ENCODE measurements at regions not wholly inside any gene's neighbourhood (a gene's known extent, or its start where the extent isn't known, plus 50 kb on each side); places are given as distances from the start of the nearest gene placed in this dataset.
"Not testable (repeated sequence)": the region's sequence is repeated elsewhere in the genome, so short reads cannot be mapped to it uniquely, and the experiment has no call there.

DNA sequence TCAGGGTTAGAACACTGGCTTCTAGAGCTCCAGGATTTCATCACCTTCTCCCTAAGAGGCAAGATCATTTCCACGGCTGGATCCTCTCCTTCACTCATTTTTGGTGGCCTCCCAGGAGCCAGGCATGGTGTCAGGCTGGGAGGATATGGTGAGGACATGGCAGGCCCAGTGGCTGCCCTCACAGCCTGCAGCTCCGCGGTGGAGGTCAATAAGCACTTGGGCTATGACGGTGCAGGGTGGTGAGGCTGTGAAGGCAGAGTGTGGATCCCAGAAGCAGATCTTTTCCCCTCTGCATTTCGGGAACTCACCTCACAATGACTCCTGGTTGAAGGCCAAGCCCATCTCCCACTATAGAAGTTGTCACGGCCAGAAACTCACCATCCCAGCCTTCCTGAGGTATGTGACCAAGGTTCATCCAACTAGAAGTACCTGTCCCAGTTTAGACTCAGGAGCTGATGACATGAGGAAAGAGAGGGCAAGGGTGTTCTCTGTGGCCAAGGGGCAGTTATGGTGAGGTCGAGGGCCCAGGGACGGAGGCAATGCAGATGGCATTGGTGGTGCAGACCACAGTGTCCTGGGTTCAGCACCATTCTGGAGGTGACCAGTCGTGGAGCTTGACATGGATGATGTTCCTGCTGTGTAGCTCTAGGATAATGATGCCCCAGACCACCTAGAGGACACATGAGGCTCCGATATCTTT, 100.1 kb upstream of the SMAD3 start:
- DNase-seq (ENCODE audit: extremely low read depth, low read depth): no peak
- TF ChIP-seq, protein P1, sequence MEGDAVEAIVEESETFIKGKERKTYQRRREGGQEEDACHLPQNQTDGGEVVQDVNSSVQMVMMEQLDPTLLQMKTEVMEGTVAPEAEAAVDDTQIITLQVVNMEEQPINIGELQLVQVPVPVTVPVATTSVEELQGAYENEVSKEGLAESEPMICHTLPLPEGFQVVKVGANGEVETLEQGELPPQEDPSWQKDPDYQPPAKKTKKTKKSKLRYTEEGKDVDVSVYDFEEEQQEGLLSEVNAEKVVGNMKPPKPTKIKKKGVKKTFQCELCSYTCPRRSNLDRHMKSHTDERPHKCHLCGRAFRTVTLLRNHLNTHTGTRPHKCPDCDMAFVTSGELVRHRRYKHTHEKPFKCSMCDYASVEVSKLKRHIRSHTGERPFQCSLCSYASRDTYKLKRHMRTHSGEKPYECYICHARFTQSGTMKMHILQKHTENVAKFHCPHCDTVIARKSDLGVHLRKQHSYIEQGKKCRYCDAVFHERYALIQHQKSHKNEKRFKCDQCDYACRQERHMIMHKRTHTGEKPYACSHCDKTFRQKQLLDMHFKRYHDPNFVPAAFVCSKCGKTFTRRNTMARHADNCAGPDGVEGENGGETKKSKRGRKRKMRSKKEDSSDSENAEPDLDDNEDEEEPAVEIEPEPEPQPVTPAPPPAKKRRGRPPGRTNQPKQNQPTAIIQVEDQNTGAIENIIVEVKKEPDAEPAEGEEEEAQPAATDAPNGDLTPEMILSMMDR (IDR thresholded peaks at IDR 0.05; ENCODE audit: low read depth, low read length, missing control alignments): no peak
- no peak overlapping the region for H3K4me3 ChIP-seq (replicated peaks; ENCODE audit: low read depth, low read length)

GRCh38 chr15:66966256-66966655, 99.1 kb upstream of the SMAD3 start:
- TF ChIP-seq, protein P1 (IDR thresholded peaks at IDR 0.05; ENCODE audit: low read depth, low read length, missing control alignments): peak; percentile 3
- no peak overlapping the region for H3K4me3 ChIP-seq (replicated peaks; ENCODE audit: low read depth, low read length)
- no peak for DNase-seq (ENCODE audit: extremely low read depth, low read depth)

GRCh38 chr15:66968806-66969596, 96.4 kb upstream of the SMAD3 start:
- H3K4me3 ChIP-seq (replicated peaks; ENCODE audit: low read depth, low read length): no peak overlapping the region
- TF ChIP-seq, protein P1 (IDR thresholded peaks at IDR 0.05; ENCODE audit: low read depth, low read length, missing control alignments): no peak
- DNase-seq (ENCODE audit: extremely low read depth, low read depth): no peak

GRCh38 chr15:66974131-66974530, 91.3 kb upstream of the SMAD3 start:
- H3K4me3 ChIP-seq (replicated peaks; ENCODE audit: low read depth, low read length); DNase-seq (ENCODE audit: extremely low read depth, low read depth): not testable (repeated sequence)

GRCh38 chr15:66976106-66976640, 89.2 kb upstream of the SMAD3 start:
- not testable (repeated sequence) for H3K4me3 ChIP-seq (replicated peaks; ENCODE audit: low read depth, low read length); DNase-seq (ENCODE audit: extremely low read depth, low read depth)

GRCh38 chr15:66980326-66980725, 85.1 kb upstream of the SMAD3 start:
- not testable (repeated sequence) for DNase-seq (ENCODE audit: extremely low read depth, low read depth); H3K4me3 ChIP-seq (replicated peaks; ENCODE audit: low read depth, low read length)

DNA sequence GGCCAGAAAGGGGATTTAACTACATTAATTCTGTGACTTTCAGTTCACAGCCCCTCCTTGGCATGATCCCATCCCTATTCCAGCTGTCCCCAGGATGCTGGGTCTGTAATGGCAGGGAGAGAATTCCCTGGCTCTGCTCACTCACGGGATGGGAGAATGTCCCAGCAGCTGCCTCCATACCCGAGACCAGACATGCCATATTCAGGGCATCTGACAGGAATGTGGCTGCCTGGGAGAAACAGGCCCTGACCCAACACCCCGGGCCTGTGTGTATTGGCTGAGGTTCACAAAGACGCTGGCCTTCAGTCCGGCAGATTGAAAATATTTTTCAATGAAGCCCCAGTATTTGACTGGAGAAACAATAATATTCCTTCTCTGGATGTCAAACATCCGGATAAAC, 83.6 kb upstream of the SMAD3 start:
- DNase-seq (ENCODE audit: extremely low read depth, low read depth): no peak
- H3K4me3 ChIP-seq (replicated peaks; ENCODE audit: low read depth, low read length): no peak overlapping the region
- TF ChIP-seq, protein P1 (IDR thresholded peaks at IDR 0.05; ENCODE audit: low read depth, low read length, missing control alignments): no peak

GRCh38 chr15:66982250-66982649, 83.2 kb upstream of the SMAD3 start:
- no peak for DNase-seq (ENCODE audit: extremely low read depth, low read depth)
- H3K4me3 ChIP-seq (replicated peaks; ENCODE audit: low read depth, low read length): no peak overlapping the region
- TF ChIP-seq, protein P1 (IDR thresholded peaks at IDR 0.05; ENCODE audit: low read depth, low read length, missing control alignments): no peak
